CD14-positive monocyte (primary cell): ENCODE measurements at regions not wholly inside any gene's neighbourhood (a gene's known extent, or its start where the extent isn't known, plus 50 kb on each side); places are given as distances from the start of the nearest gene placed in this dataset.

Experiments
- DNase-seq, 3 donors: peaks; one replicate each; pipeline ENCODE4 v3.0.0-alpha.2; 2011 to 2022
- H2AFZ ChIP-seq: 2 replicates; pipeline ENCODE4 v1.6.0; 2012; ENCODE audit warnings: mild to moderate bottlenecking, low read depth, low read length, inconsistent platforms; ENCODE audit not compliant: insufficient read depth, poor library complexity, severe bottlenecking
- H3K27ac ChIP-seq, 2 donors: 1 replicate in 1 of 2; 2 replicates in 1 of 2; pipeline ENCODE4 v1.5.1; 2012 to 2013; ENCODE audit warnings: low read length in 2 of 2, control low read depth in 1 of 2, inconsistent platforms in 1 of 2, low read depth in 1 of 2, mild to moderate bottlenecking in 1 of 2
- H3K27me3 ChIP-seq, 2 donors: one replicate each; pipeline versions ENCODE4 v1.6.0 to v1.6.1; 2011 to 2013; ENCODE audit warnings: low read length in 2 of 2; ENCODE audit not compliant: control insufficient read depth in 2 of 2, insufficient read depth in 2 of 2
- H3K36me3 ChIP-seq, 2 donors: replicated peaks in 1 of 2; 1 replicate in 1 of 2; 2 replicates in 1 of 2; pipeline versions ENCODE4 v1.5.1 to v1.6.1; 2012 to 2013; ENCODE audit warnings: low read length in 2 of 2, control low read depth in 1 of 2, inconsistent platforms in 1 of 2, mild to moderate bottlenecking in 1 of 2; ENCODE audit not compliant: insufficient read depth in 2 of 2, control insufficient read depth in 1 of 2
- H3K4me1 ChIP-seq, 2 donors: 1 replicate in 1 of 2; 2 replicates in 1 of 2; pipeline versions ENCODE4 v1.5.1 to v1.6.1; 2012 to 2013; ENCODE audit warnings: low read length in 2 of 2, control low read depth in 1 of 2, inconsistent platforms in 1 of 2, mild to moderate bottlenecking in 1 of 2, moderate library complexity in 1 of 2; ENCODE audit not compliant: insufficient read depth in 2 of 2, control insufficient read depth in 1 of 2
- H3K4me2 ChIP-seq: replicated peaks from 2 replicates; pipeline ENCODE3; 2012; ENCODE audit warnings: low read length, moderate library complexity, mild to moderate bottlenecking; ENCODE audit not compliant: poor library complexity, severe bottlenecking; ENCODE audit errors: extremely low read depth
- H3K4me3 ChIP-seq, 3 experiments: fragments of 200-600 bp in 1 of 3; sonication (generic) in 1 of 3; replicated peaks in 1 of 3; 1 replicate in 2 of 3; 2 replicates in 1 of 3; pipeline ENCODE4 v1.5.1; 2011 to 2013; ENCODE audit warnings: low read length in 3 of 3, mild to moderate bottlenecking in 3 of 3, control low read depth in 2 of 3, low read depth in 2 of 3, inconsistent platforms in 1 of 3, moderate library complexity in 1 of 3
- H3K79me2 ChIP-seq: 2 replicates; pipeline ENCODE4 v1.6.0; 2012; ENCODE audit warnings: mild to moderate bottlenecking, control low read depth, inconsistent platforms, low read length, moderate library complexity; ENCODE audit not compliant: insufficient read depth
- H3K9ac ChIP-seq: 2 replicates; pipeline ENCODE4 v1.6.0; 2017; ENCODE audit warnings: low read length, mild to moderate bottlenecking; ENCODE audit not compliant: insufficient read depth, poor library complexity, severe bottlenecking
- H3K9me3 ChIP-seq, 2 donors: replicated peaks in 1 of 2; 1 replicate in 1 of 2; 2 replicates in 1 of 2; pipeline versions ENCODE4 v1.5.1 to v1.6.1; 2012 to 2013; ENCODE audit warnings: low read length in 2 of 2, control low read depth in 1 of 2; ENCODE audit not compliant: control insufficient read depth in 1 of 2, insufficient read depth in 1 of 2
- H4K20me1 ChIP-seq: 2 replicates; pipeline ENCODE4 v1.6.0; 2012; ENCODE audit warnings: mild to moderate bottlenecking, low read length, control low read depth, moderate library complexity; ENCODE audit not compliant: insufficient read depth
- H3K27ac Mint-ChIP-seq, 7 donors: one replicate each; pipeline ENCODE4 v1.8.0; 2020; ENCODE audit warnings: mild to moderate bottlenecking in 7 of 7, mixed read lengths in 7 of 7, moderate library complexity in 6 of 7, inconsistent platforms in 2 of 7
- H3K27me3 Mint-ChIP-seq, 3 donors: one replicate each; pipeline ENCODE4 v1.8.0; 2021 to 2022; ENCODE audit warnings: low read depth in 3 of 3, mild to moderate bottlenecking in 3 of 3, mixed read lengths in 3 of 3, moderate library complexity in 3 of 3, inconsistent platforms in 1 of 3
- H3K36me3 Mint-ChIP-seq, 2 donors: one replicate each; pipeline ENCODE4 v1.8.0; 2020; ENCODE audit warnings: mixed read lengths in 2 of 2, inconsistent platforms in 1 of 2, mild to moderate bottlenecking in 1 of 2
- H3K4me1 Mint-ChIP-seq: one replicate; pipeline ENCODE4 v1.8.0; 2020; ENCODE audit warnings: mild to moderate bottlenecking, mixed read lengths
- H3K4me3 Mint-ChIP-seq, 2 donors: one replicate each; pipeline ENCODE4 v1.8.0; 2020; ENCODE audit warnings: mild to moderate bottlenecking in 2 of 2, mixed read lengths in 2 of 2, moderate library complexity in 1 of 2
- H3K9me3 Mint-ChIP-seq, 7 donors: one replicate each; pipeline ENCODE4 v1.8.0; 2020 to 2022; ENCODE audit warnings: mixed read lengths in 7 of 7, mild to moderate bottlenecking in 6 of 7, moderate library complexity in 6 of 7, inconsistent platforms in 2 of 7
- WGBS: methylation state at CpG from one replicate; pipeline ENCODE4 v1.1.5; 2013; ENCODE audit warnings: missing lambda C conversion rate; ENCODE audit not compliant: insufficient coverage; 5-methylcytosine and 5-hydroxymethylcytosine counted together
- intact Hi-C, 2 donors: fragments of 100-400 bp; cut with micrococcal nuclease; formaldehyde crosslinking; loops; one replicate each; pipeline versions ENCODE4 v1.15.0 to v1.15.1; 2023
- TF ChIP-seq, protein P1 (sequence below): fragments of 200-600 bp; IDR thresholded peaks from one replicate; pipeline ENCODE4 v1.8.0; 2022; ENCODE audit warnings: antibody characterized with exemption, mild to moderate bottlenecking

DNA sequence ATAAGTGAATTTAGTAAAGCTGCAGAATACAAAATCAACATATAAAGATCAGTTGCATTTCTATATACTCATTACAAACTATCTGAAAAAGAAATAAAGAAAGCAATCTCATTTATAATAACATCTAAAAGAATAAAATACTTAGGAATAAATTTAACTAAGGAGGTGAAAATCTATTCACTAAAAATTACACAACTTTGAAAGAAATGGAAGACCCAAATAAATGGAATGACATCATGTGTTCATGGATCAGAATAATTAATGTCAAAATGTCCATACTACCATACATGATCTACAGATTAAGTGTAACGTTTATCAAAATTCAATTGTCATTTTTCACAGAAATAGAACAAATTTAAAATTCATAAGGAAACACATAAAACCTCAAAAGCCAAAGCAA, 194.9 kb downstream of the TINAG start:
- no peak overlapping the region for H3K27ac Mint-ChIP-seq
- H3K9me3 Mint-ChIP-seq, result peaks cover 0 to 6% (median 3%) of the 10 kb centered on the region in 7 donors
- Histone ChIP-seq H3K9me3 (peaks cover 4 to 8% of the 10 kb centered on the region in 2 donors), H3K9ac (no peak overlapping the region), H3K4me2 (no peak overlapping the region), H3K4me1 (no peaks in the 10 kb centered on the region), H3K79me2 (no peaks in the 10 kb centered on the region), H3K27ac (no peak overlapping the region), H2AFZ (no peak overlapping the region), H3K27me3 (no peaks in the 10 kb centered on the region), H3K4me3 (no peak overlapping the region), H4K20me1 (no peaks in the 10 kb centered on the region), H3K36me3 (no peaks in the 10 kb centered on the region)
- no peak for DNase-seq
- no peaks in the 10 kb centered on the region for H3K36me3 Mint-ChIP-seq
- intact Hi-C loops, result no loop called here
- peaks cover 0 to 1% (median 0%) of the 10 kb centered on the region in 3 donors for H3K27me3 Mint-ChIP-seq
- H3K4me3 Mint-ChIP-seq, result no peak overlapping the region
- TF ChIP-seq, protein P1, sequence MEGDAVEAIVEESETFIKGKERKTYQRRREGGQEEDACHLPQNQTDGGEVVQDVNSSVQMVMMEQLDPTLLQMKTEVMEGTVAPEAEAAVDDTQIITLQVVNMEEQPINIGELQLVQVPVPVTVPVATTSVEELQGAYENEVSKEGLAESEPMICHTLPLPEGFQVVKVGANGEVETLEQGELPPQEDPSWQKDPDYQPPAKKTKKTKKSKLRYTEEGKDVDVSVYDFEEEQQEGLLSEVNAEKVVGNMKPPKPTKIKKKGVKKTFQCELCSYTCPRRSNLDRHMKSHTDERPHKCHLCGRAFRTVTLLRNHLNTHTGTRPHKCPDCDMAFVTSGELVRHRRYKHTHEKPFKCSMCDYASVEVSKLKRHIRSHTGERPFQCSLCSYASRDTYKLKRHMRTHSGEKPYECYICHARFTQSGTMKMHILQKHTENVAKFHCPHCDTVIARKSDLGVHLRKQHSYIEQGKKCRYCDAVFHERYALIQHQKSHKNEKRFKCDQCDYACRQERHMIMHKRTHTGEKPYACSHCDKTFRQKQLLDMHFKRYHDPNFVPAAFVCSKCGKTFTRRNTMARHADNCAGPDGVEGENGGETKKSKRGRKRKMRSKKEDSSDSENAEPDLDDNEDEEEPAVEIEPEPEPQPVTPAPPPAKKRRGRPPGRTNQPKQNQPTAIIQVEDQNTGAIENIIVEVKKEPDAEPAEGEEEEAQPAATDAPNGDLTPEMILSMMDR, result no peak
- H3K4me1 Mint-ChIP-seq, result no peaks in the 10 kb centered on the region
- WGBS, result no CpG with 5 or more reads among the region's 1 CpG

DNA sequence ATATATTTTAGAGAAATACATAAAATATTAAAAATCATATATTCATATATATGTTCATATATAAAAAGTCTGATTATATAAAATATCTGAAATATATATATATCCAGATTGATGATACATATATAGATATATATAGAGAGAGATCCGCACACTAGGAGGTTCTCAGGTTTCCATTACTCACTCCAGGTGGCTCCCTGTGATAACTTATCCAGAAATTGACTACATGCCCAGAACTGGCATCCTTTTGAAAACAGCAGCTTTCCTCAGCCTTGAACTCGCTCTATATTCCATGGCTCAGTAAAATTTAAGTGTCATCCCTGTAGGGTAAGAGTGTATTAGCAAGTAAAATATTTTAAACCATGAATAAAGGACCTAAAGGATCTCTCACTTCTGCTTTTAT, 206.8 kb downstream of the TINAG start:
- Histone ChIP-seq H4K20me1 (no peaks in the 10 kb centered on the region), H3K79me2 (no peaks in the 10 kb centered on the region), H2AFZ (no peak overlapping the region), H3K9me3 (no peaks in the 10 kb centered on the region), H3K4me3 (no peak overlapping the region), H3K9ac (no peak overlapping the region), H3K4me1 (no peaks in the 10 kb centered on the region), H3K4me2 (no peak overlapping the region), H3K27ac (no peak overlapping the region), H3K36me3 (no peaks in the 10 kb centered on the region), H3K27me3 (no peaks in the 10 kb centered on the region)
- no CpG with 5 or more reads among the region's 2 CpGs for WGBS
- H3K27ac Mint-ChIP-seq, result no peak overlapping the region
- TF ChIP-seq, protein P1, result no peak
- H3K27me3 Mint-ChIP-seq, result peaks cover 0 to 1% (median 0%) of the 10 kb centered on the region in 3 donors
- intact Hi-C loops, result no loop called here
- no peak overlapping the region for H3K4me3 Mint-ChIP-seq
- H3K9me3 Mint-ChIP-seq, result peaks cover 0 to 6% (median 2%) of the 10 kb centered on the region in 7 donors
- no peak for DNase-seq
- no peaks in the 10 kb centered on the region for H3K36me3 Mint-ChIP-seq
- no peaks in the 10 kb centered on the region for H3K4me1 Mint-ChIP-seq
